ENCODE measurements at regions not wholly inside any gene's neighbourhood (a gene's known extent, or its start where the extent isn't known, plus 50 kb on each side); places are given as distances from the start of the nearest gene placed in this dataset.

DNA sequence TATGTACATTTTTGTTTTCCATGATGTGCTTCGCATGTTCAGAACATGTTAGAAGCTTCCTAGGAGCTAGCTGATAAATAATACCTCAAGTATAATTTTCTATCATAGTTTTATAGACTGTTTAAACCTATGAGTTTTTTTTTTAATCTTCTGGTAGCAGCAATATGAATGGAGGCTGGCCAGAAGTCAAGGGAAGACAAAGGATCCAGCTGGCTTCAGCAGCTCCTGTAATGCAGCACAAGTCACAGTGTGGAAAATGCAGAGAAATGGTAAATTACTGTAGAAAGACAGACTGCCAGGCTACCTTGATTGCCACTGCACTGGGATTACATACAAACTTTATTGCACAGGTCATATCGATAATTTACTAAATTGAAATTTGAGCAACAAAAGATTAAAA is 537.9 kb downstream of the IQCM start:
- TF ChIP-seq, protein P1, sequence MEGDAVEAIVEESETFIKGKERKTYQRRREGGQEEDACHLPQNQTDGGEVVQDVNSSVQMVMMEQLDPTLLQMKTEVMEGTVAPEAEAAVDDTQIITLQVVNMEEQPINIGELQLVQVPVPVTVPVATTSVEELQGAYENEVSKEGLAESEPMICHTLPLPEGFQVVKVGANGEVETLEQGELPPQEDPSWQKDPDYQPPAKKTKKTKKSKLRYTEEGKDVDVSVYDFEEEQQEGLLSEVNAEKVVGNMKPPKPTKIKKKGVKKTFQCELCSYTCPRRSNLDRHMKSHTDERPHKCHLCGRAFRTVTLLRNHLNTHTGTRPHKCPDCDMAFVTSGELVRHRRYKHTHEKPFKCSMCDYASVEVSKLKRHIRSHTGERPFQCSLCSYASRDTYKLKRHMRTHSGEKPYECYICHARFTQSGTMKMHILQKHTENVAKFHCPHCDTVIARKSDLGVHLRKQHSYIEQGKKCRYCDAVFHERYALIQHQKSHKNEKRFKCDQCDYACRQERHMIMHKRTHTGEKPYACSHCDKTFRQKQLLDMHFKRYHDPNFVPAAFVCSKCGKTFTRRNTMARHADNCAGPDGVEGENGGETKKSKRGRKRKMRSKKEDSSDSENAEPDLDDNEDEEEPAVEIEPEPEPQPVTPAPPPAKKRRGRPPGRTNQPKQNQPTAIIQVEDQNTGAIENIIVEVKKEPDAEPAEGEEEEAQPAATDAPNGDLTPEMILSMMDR (CRISPR knock-in tag; IDR thresholded peaks at IDR 0.05): no peak
- TF ChIP-seq, protein P2, sequence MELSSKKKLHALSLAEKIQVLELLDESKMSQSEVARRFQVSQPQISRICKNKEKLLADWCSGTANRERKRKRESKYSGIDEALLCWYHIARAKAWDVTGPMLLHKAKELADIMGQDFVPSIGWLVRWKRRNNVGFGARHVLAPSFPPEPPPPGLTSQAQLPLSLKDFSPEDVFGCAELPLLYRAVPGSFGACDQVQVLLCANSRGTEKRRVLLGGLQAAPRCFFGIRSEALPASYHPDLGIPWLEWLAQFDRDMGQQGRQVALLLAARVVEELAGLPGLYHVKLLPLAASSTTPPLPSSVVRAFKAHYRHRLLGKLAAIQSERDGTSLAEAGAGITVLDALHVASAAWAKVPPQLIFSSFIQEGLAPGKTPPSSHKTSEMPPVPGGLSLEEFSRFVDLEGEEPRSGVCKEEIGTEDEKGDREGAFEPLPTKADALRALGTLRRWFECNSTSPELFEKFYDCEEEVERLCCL (CRISPR knock-in tag; IDR thresholded peaks at IDR 0.05; ENCODE audit: borderline replicate concordance): no peak

All from HepG2 (cell line).